NCI-H2107 treated with DMSO at 0.1 percent for 48 hours (cell line): ENCODE measurements at regions not wholly inside any gene's neighbourhood (a gene's known extent, or its start where the extent isn't known, plus 50 kb on each side); places are given as distances from the start of the nearest gene placed in this dataset.
"Not testable (repeated sequence)": the region's sequence is repeated elsewhere in the genome, so short reads cannot be mapped to it uniquely, and the experiment has no call there.

Experiments used
- DNase-seq: peaks from one replicate; lab custom pipeline; 2025; ENCODE audit not compliant: unreplicated experiment; lab: John Stamatoyannopoulos, UW

- DNase-seq = no peak
Measured at GRCh38 chr3:20837676-20838302, 651.8 kb upstream of the SGO1 start.

GRCh38 chr3:20836801-20837200 lies 650.8 kb upstream of the SGO1 start:
- DNase-seq = no peak

GRCh38 chr3:20832963-20833362 lies 647.0 kb upstream of the SGO1 start:
- no peak for DNase-seq

GRCh38 chr3:20822251-20822650 lies 636.2 kb upstream of the SGO1 start:
- DNase-seq = no peak

GRCh38 chr3:20820872-20821271 lies 634.9 kb upstream of the SGO1 start:
- not testable (repeated sequence) for DNase-seq

GRCh38 chr3:20811631-20812030 lies 625.6 kb upstream of the SGO1 start:
- no peak for DNase-seq

GRCh38 chr3:20811006-20811405 lies 625.0 kb upstream of the SGO1 start:
- DNase-seq = no peak

GRCh38 chr3:20810555-20810954 lies 624.5 kb upstream of the SGO1 start:
- no peak for DNase-seq

GRCh38 chr3:20809356-20809755 lies 623.4 kb upstream of the SGO1 start:
- DNase-seq = no peak

GRCh38 chr3:20808864-20809263 lies 622.9 kb upstream of the SGO1 start:
- DNase-seq = no peak

- no peak for DNase-seq
Measured at GRCh38 chr3:20798666-20799065, 612.7 kb upstream of the SGO1 start.

- no peak for DNase-seq
Measured at GRCh38 chr3:20787005-20787404, 601.0 kb upstream of the SGO1 start.

GRCh38 chr3:20776692-20777091 lies 590.7 kb upstream of the SGO1 start:
- no peak for DNase-seq

- no peak for DNase-seq
Measured at GRCh38 chr3:20776286-20776685, 590.3 kb upstream of the SGO1 start.

- DNase-seq = no peak
Measured at GRCh38 chr3:20773320-20773984, 587.4 kb upstream of the SGO1 start.

GRCh38 chr3:20772869-20773268 lies 586.9 kb upstream of the SGO1 start:
- no peak for DNase-seq

- DNase-seq = no peak
Measured at GRCh38 chr3:20769430-20769829, 583.4 kb upstream of the SGO1 start.

- DNase-seq = no peak
Measured at GRCh38 chr3:20760981-20761380, 575.0 kb upstream of the SGO1 start.

- DNase-seq = no peak
Measured at GRCh38 chr3:20752416-20752815, 566.4 kb upstream of the SGO1 start.

- no peak for DNase-seq
Measured at GRCh38 chr3:20751296-20751695, 565.3 kb upstream of the SGO1 start.

GRCh38 chr3:20747741-20748140 lies 561.7 kb upstream of the SGO1 start:
- no peak for DNase-seq

GRCh38 chr3:20743553-20744321 lies 557.7 kb upstream of the SGO1 start:
- no peak for DNase-seq
